HCT116 (cell line): ENCODE measurements at regions not wholly inside any gene's neighbourhood (a gene's known extent, or its start where the extent isn't known, plus 50 kb on each side); places are given as distances from the start of the nearest gene placed in this dataset.

Experiments used
- ATAC-seq: fragments of 200-7000 bp; cut with Tn5 transposase; 2 replicates; pipeline ENCODE4 v1.9.1; 2020; ENCODE audit warnings: mild to moderate bottlenecking, moderate library complexity
- BruUV-seq: library from RNA; stranded (reverse); fragments of 400-500 nt; replicated peaks from 2 replicates; lab custom pipeline; 2021; lab: Mats Ljungman, UMichigan
- CTCF ChIA-PET: fragments of 300-600 bp; sonication (Branson Sonifier 250); formaldehyde crosslinking; loops from one replicate; lab custom pipeline; 2021; ENCODE audit warnings: antibody characterized with exemption; lab: Charles Lee
- POLR2A ChIA-PET: fragments of 300-600, 350-600 bp; sonication (Branson Sonifier 250); formaldehyde crosslinking; loops from one replicate; lab custom pipeline; 2021; ENCODE audit warnings: antibody characterized with exemption; lab: Charles Lee
- RAD21 ChIA-PET, 2 experiments: fragments of 300-600 bp; sonication (Branson Sonifier 250); formaldehyde crosslinking; loops; one replicate each; lab custom pipeline; 2023; ENCODE audit warnings: low total read pairs in 2 of 2; ENCODE audit not compliant: uncharacterized antibody in 2 of 2, unreplicated experiment in 2 of 2, low non-redundant PET in 1 of 2; lab: Charles Lee
- DNase-seq: peaks from one replicate; pipeline ENCODE4 v3.0.0-alpha.2; 2010; ENCODE audit warnings: low read depth, low spot score
- H2AFZ ChIP-seq: fragments of 200-600 bp; shearing (Covaris generic), sonication (generic); 2 replicates; pipeline ENCODE4 v1.6.1; 2017; ENCODE audit warnings: low read depth, mixed run types, mixed read lengths, antibody characterized with exemption, low read length; ENCODE audit not compliant: poor library complexity, severe bottlenecking
- H3K27ac ChIP-seq: 2 replicates; pipeline ENCODE4 v1.5.1; 2012; ENCODE audit warnings: low read depth, low read length
- H3K27me3 ChIP-seq: fragments of 200-600 bp; sonication (generic); 2 replicates; pipeline ENCODE4 v1.6.1; 2016; ENCODE audit warnings: mixed run types, low read length, mixed read lengths; ENCODE audit not compliant: insufficient read depth
- H3K36me3 ChIP-seq, 2 experiments: fragments of 200-500 bp in 1 of 2; fragments of 200-600 bp in 1 of 2; sonication (Bioruptor generic) in 1 of 2; sonication (generic) in 1 of 2; 2 replicates each; pipeline versions ENCODE4 v1.5.1 to v1.6.1; 2014 to 2016; ENCODE audit warnings: low read length in 2 of 2, inconsistent platforms in 1 of 2, mixed read lengths in 1 of 2, mixed run types in 1 of 2; ENCODE audit not compliant: insufficient read depth in 2 of 2, control insufficient read depth in 1 of 2
- H3K4me1 ChIP-seq, 2 experiments: fragments of 200-600 bp in 1 of 2; sonication (generic) in 1 of 2; 2 replicates each; pipeline versions ENCODE4 v1.5.1 to v1.6.1; 2012 to 2017; ENCODE audit warnings: low read length in 2 of 2, inconsistent platforms in 1 of 2, mild to moderate bottlenecking in 1 of 2, mixed read lengths in 1 of 2, mixed run types in 1 of 2, moderate library complexity in 1 of 2; ENCODE audit not compliant: insufficient read depth in 2 of 2, control insufficient read depth in 1 of 2
- H3K4me2 ChIP-seq: fragments of 200-600 bp; sonication (generic); 2 replicates; pipeline ENCODE4 v1.6.1; 2017; ENCODE audit warnings: mixed run types, low read length, mixed read lengths
- H3K4me3 ChIP-seq, 2 experiments: fragments of 200-600 bp in 1 of 2; sonication (generic) in 1 of 2; replicated peaks in 1 of 2; 2 replicates each; pipeline ENCODE4 v1.5.1; 2011 to 2016; ENCODE audit warnings: low read length in 2 of 2, control low read depth in 1 of 2, low read depth in 1 of 2, mild to moderate bottlenecking in 1 of 2, mixed read lengths in 1 of 2, mixed run types in 1 of 2
- H3K79me2 ChIP-seq: fragments of 200-600 bp; sonication (generic); 2 replicates; pipeline ENCODE4 v1.6.1; 2017; ENCODE audit warnings: mild to moderate bottlenecking, mixed run types, low read length, moderate library complexity, mixed read lengths; ENCODE audit not compliant: insufficient read depth
- H3K9ac ChIP-seq: fragments of 200-600 bp; sonication (generic); 2 replicates; pipeline ENCODE4 v1.6.1; 2016; ENCODE audit warnings: low read length, mixed read lengths
- H3K9me2 ChIP-seq: fragments of 200-600 bp; sonication (generic), shearing (Covaris generic); 2 replicates; pipeline ENCODE4 v1.6.1; 2017; ENCODE audit warnings: mixed run types, mild to moderate bottlenecking, moderate library complexity; ENCODE audit not compliant: insufficient read depth
- H3K9me3 ChIP-seq, 2 experiments: fragments of 200-500 bp in 1 of 2; fragments of 200-600 bp in 1 of 2; sonication (Bioruptor generic) in 1 of 2; sonication (generic) in 1 of 2; 2 replicates each; pipeline ENCODE4 v1.6.1; 2014 to 2017; ENCODE audit warnings: low read length in 2 of 2, mixed read lengths in 2 of 2, inconsistent platforms in 1 of 2, low read depth in 1 of 2, mild to moderate bottlenecking in 1 of 2, mixed run types in 1 of 2, moderate library complexity in 1 of 2; ENCODE audit not compliant: control insufficient read depth in 1 of 2, insufficient read depth in 1 of 2
- H4K20me1 ChIP-seq: fragments of 200-600 bp; sonication (generic), shearing (Covaris generic); 2 replicates; pipeline ENCODE4 v1.6.1; 2017; ENCODE audit warnings: mixed run types, mild to moderate bottlenecking, moderate library complexity; ENCODE audit not compliant: insufficient read depth
- CBX3 ChIP-seq: IDR thresholded peaks from 2 replicates; pipeline ENCODE4 v1.6.1; 2012; ENCODE audit warnings: low read depth
- CEBPB ChIP-seq: IDR thresholded peaks from 2 replicates; pipeline ENCODE4 v1.6.1; 2012; ENCODE audit warnings: low read depth
- CTCF ChIP-seq, 3 experiments: fragments of 200-600 bp in 1 of 3; sonication (generic) in 1 of 3; IDR thresholded peaks in 2 of 3; conservative IDR thresholded peaks in 1 of 3; 2 replicates each; pipeline ENCODE4 v1.5.1; 2012 to 2017; ENCODE audit warnings: low read depth in 2 of 3, low read length in 2 of 3, antibody characterized with exemption in 1 of 3, borderline replicate concordance in 1 of 3, control low read depth in 1 of 3, mild to moderate bottlenecking in 1 of 3, mixed read lengths in 1 of 3, mixed run types in 1 of 3, moderate library complexity in 1 of 3; ENCODE audit not compliant: insufficient read depth in 1 of 3
- EGR1 ChIP-seq: IDR thresholded peaks from 2 replicates; pipeline ENCODE4 v1.6.1; 2012; ENCODE audit warnings: low read depth
- EZH2 ChIP-seq: fragments of 200-600 bp; sonication (generic); IDR thresholded peaks from 2 replicates; pipeline ENCODE4 v1.6.1; 2017; ENCODE audit warnings: antibody characterized with exemption, mixed run types
- POLR2A ChIP-seq: IDR thresholded peaks from 2 replicates; pipeline ENCODE4 v1.7.0; 2011; ENCODE audit warnings: borderline replicate concordance; ENCODE audit not compliant: insufficient read depth, insufficient read length; ENCODE audit errors: extremely low read depth
- REST ChIP-seq: IDR thresholded peaks from 2 replicates; pipeline ENCODE4 v1.6.1; 2012; ENCODE audit warnings: low read depth
- SIN3A ChIP-seq: IDR thresholded peaks from 2 replicates; pipeline ENCODE4 v1.6.1; 2012; ENCODE audit warnings: low read depth
- SP1 ChIP-seq: IDR thresholded peaks from 2 replicates; pipeline ENCODE4 v1.6.1; 2012; ENCODE audit warnings: low read depth
- SRF ChIP-seq: IDR thresholded peaks from 2 replicates; pipeline ENCODE4 v1.6.1; 2012; ENCODE audit warnings: low read depth
- intact Hi-C: fragments of 100-400 bp; cut with micrococcal nuclease; formaldehyde crosslinking; loops from 2 replicates; pipeline ENCODE4 v1.10.0; 2022

- Histone ChIP-seq H3K4me3 (no peak overlapping the region), H3K9me3 (peaks cover 11 to 47% of the 10 kb centered on the region in 2 experiments; a peak in 2 of 4 replicates), H3K79me2 (no peaks in the 10 kb centered on the region), H2AFZ (no peak overlapping the region), H3K4me1 (no peaks in the 10 kb centered on the region), H3K9me2 (no peaks in the 10 kb centered on the region), H3K4me2 (no peak overlapping the region), H4K20me1 (no peaks in the 10 kb centered on the region), H3K27me3 (no peaks in the 10 kb centered on the region), H3K27ac (no peak overlapping the region), H3K9ac (no peak overlapping the region), H3K36me3 (no peaks in the 10 kb centered on the region)
- DNase-seq (no peak), ATAC-seq (no peak)
- ChIA-PET CTCF (no interaction called here), POLR2A (no interaction called here), RAD21 (no interaction called here)
- BruUV-seq: no TSS peak
- intact Hi-C loops: no loop called here
- TF ChIP-seq CBX3 (no peak), SP1 (no peak), CTCF (IDR thresholded peaks at IDR 0.05 in 2 of 3, conservative IDR thresholded peaks at IDR 0.05 in 1 of 3; ENCODE audit: borderline replicate concordance in 1 of 3, insufficient read depth in 1 of 3, low read depth in 2 of 3, low read length in 2 of 3) (peak in 1 of 3 experiments; percentile 34; a peak in 1 of 6 replicates)
Measured at GRCh38 chr21:23968722-23969647, 1638.3 kb downstream of the MRPL39 start.

- Histone ChIP-seq H4K20me1 (no peaks in the 10 kb centered on the region), H3K9me3 (peaks cover 11 to 46% of the 10 kb centered on the region in 2 experiments; a peak in 2 of 4 replicates), H3K9ac (no peak overlapping the region), H3K27me3 (no peaks in the 10 kb centered on the region), H3K79me2 (no peaks in the 10 kb centered on the region), H3K27ac (no peak overlapping the region), H2AFZ (no peak overlapping the region), H3K4me3 (no peak overlapping the region), H3K4me2 (no peak overlapping the region), H3K36me3 (no peaks in the 10 kb centered on the region), H3K9me2 (no peaks in the 10 kb centered on the region), H3K4me1 (no peaks in the 10 kb centered on the region)
- no peak for DNase-seq
- no TSS peak for BruUV-seq
- intact Hi-C loops: no loop called here
- ChIA-PET CTCF (no interaction called here), POLR2A (no interaction called here), RAD21 (no interaction called here)
- no peak for ATAC-seq
- TF ChIP-seq SIN3A (no peak), CTCF (IDR thresholded peaks at IDR 0.05 in 2 of 3, conservative IDR thresholded peaks at IDR 0.05 in 1 of 3; ENCODE audit: borderline replicate concordance in 1 of 3, insufficient read depth in 1 of 3, low read depth in 2 of 3, low read length in 2 of 3) (no peak), CBX3 (no peak), EGR1 (no peak), REST (no peak), CEBPB (no peak), EZH2 (no peak), POLR2A (no peak), SRF (no peak)
Measured at GRCh38 chr21:23968008-23968407, 1639.3 kb downstream of the MRPL39 start.
